ENCODE measurements at regions not wholly inside any gene's neighbourhood (a gene's known extent, or its start where the extent isn't known, plus 50 kb on each side); places are given as distances from the start of the nearest gene placed in this dataset.

GRCh38 chr12:24398605-24399004 lies 449.1 kb upstream of the SOX5 start (continued):
- TF ChIP-seq RELA (CRISPR knock-in tag; IDR thresholded peaks at IDR 0.05) = no peak
- TF ChIP-seq ZNF790 (CRISPR knock-in tag; IDR thresholded peaks at IDR 0.05; ENCODE audit: borderline replicate concordance) = no peak
- no peak for TF ChIP-seq ZNF496 (CRISPR knock-in tag; IDR thresholded peaks at IDR 0.05; ENCODE audit: insufficient replicate concordance)
- no peak for TF ChIP-seq ZNF354B (CRISPR knock-in tag; IDR thresholded peaks at IDR 0.05)

- Histone ChIP-seq H3K27me3 (ENCODE audit: control insufficient read depth in 1 of 2, insufficient read depth in 2 of 2, low read length in 2 of 2) (no peaks in the 10 kb centered on the region), H3K9ac (ENCODE audit: insufficient read depth, low read depth, low read length) (no peak overlapping the region), H3K79me2 (ENCODE audit: insufficient read depth, low read length) (no peaks in the 10 kb centered on the region), H4K20me1 (ENCODE audit: insufficient read depth, low read length) (no peaks in the 10 kb centered on the region), H3K4me2 (ENCODE audit: low read depth, low read length) (no peak overlapping the region), H3K27ac (ENCODE audit: extremely low read length, insufficient read depth, low read length) (no peak overlapping the region), H3K4me3 (replicated peaks in 1 of 3; ENCODE audit: insufficient read depth in 1 of 3, low read depth in 2 of 3, low read length in 3 of 3) (no peak overlapping the region), H2AFZ (ENCODE audit: low read length) (no peak overlapping the region), H3K4me1 (ENCODE audit: insufficient read depth, low read length) (no peaks in the 10 kb centered on the region), H3K36me3 (replicated peaks in 1 of 2; ENCODE audit: control insufficient read depth in 1 of 2, insufficient read depth in 2 of 2, low read length in 2 of 2) (no peaks in the 10 kb centered on the region), H3K9me3 (ENCODE audit: low read length) (no peaks in the 10 kb centered on the region)
- intact Hi-C loops (cut with micrococcal nuclease; ENCODE audit: unreplicated experiment) = no loop called here
- ATAC-seq (no peak), DNase-seq (ENCODE audit: low spot score) (no peak), FAIRE-seq (no peak)
- TF ChIP-seq ZNF558 (CRISPR knock-in tag; IDR thresholded peaks at IDR 0.05; ENCODE audit: borderline replicate concordance) = no peak
- TF ChIP-seq CCAR2 (optimal IDR thresholded peaks at IDR 0.05; ENCODE audit: low read depth, low read length) = no peak
- no peak for TF ChIP-seq BCLAF1 (IDR thresholded peaks at IDR 0.05)
- no peak for TF ChIP-seq RFX1 (IDR thresholded peaks at IDR 0.05)
- TF ChIP-seq AKNA (CRISPR knock-in tag; IDR thresholded peaks at IDR 0.05; ENCODE audit: borderline replicate concordance) = no peak
- TF ChIP-seq ZNF17 (CRISPR knock-in tag; IDR thresholded peaks at IDR 0.05) = no peak
- no peak for TF ChIP-seq ATRX (CRISPR knock-in tag; IDR thresholded peaks at IDR 0.05; ENCODE audit: borderline replicate concordance)
- TF ChIP-seq ERF (CRISPR knock-in tag; IDR thresholded peaks at IDR 0.05) = no peak
- no TSS peak for BruUV-seq (replicated peaks)
- in situ Hi-C loops (cut with HindIII; ENCODE audit: extremely low pct_ligation_motif_present, low pct_unique_long_range_greater_than_20kb) = no loop called here
- ChIA-PET POLR2A (no interaction called here), CTCF (ENCODE audit: low intra/inter-chr PET ratio, low total read pairs) (no interaction called here)
- 32% methylated on average over 6 of the region's 11 CpGs for WGBS (ENCODE audit: low lambda C conversion rate)
Observed at GRCh38 chr12:24396224-24396623, 446.8 kb upstream of the SOX5 start.

All from HepG2 (cell line).